ENCODE measurements at regions not wholly inside any gene's neighbourhood (a gene's known extent, or its start where the extent isn't known, plus 50 kb on each side); places are given as distances from the start of the nearest gene placed in this dataset.

DNA sequence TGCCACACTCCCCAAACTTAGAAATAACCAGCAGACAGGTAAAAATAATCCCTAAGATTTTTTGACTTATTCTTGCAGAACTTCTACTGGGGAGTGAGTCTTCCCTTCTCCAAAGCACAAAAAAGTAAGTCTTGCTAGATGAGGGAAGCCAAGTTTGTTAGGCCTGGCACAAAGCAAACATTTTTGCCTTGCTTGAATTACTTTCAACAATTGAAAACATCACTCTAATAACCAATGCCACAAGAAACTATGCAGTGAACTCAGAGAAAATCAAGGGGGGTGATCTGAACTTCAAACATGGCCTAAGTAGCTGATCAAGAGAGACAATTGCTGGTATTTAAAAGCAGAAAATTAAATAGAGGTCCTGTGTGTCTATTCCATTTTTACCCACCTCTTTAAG lies 123.6 kb upstream of the SLC1A3 start:
- intact Hi-C loops (cut with micrococcal nuclease), result no loop called here
- H3K36me3 Mint-ChIP-seq (ENCODE audit: low read depth), result no peaks in the 10 kb centered on the region
- ChIA-PET POLR2A (no interaction called here), CTCF (no interaction called here)
- no peaks in the 10 kb centered on the region for H3K4me1 Mint-ChIP-seq
- TF ChIP-seq, protein P1, sequence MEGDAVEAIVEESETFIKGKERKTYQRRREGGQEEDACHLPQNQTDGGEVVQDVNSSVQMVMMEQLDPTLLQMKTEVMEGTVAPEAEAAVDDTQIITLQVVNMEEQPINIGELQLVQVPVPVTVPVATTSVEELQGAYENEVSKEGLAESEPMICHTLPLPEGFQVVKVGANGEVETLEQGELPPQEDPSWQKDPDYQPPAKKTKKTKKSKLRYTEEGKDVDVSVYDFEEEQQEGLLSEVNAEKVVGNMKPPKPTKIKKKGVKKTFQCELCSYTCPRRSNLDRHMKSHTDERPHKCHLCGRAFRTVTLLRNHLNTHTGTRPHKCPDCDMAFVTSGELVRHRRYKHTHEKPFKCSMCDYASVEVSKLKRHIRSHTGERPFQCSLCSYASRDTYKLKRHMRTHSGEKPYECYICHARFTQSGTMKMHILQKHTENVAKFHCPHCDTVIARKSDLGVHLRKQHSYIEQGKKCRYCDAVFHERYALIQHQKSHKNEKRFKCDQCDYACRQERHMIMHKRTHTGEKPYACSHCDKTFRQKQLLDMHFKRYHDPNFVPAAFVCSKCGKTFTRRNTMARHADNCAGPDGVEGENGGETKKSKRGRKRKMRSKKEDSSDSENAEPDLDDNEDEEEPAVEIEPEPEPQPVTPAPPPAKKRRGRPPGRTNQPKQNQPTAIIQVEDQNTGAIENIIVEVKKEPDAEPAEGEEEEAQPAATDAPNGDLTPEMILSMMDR (IDR thresholded peaks at IDR 0.05), result no peak
- no peak for DNase-seq
- H3K4me3 Mint-ChIP-seq, result no peak overlapping the region
- no peaks in the 10 kb centered on the region for H3K9me3 Mint-ChIP-seq
- ATAC-seq (ENCODE audit: low read depth), result no peak
- H3K27ac Mint-ChIP-seq, result no peak overlapping the region
- H3K27me3 Mint-ChIP-seq, result no peaks in the 10 kb centered on the region

DNA sequence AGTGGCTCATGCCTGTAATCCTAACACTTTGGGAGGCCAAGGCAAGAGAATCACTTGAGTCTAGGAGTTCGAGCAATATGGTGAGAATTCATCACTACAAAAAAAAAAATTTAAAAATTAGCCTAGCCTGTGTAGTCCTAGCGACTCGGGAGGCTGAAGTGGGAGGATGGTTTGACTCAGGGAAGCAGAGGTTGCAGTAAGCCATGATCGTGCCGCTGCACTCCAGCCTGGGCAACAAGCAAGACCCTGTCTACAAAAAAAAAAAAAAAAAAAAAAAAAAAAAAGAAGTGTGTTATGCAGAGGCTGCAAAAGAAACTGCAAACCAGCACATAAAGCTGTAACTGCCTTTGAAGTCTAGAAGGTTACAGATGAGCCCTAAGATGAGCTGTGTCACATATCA lies 116.9 kb upstream of the SLC1A3 start:
- intact Hi-C loops (cut with micrococcal nuclease), result no loop called here
- H3K27ac Mint-ChIP-seq, result no peak overlapping the region
- ATAC-seq (ENCODE audit: low read depth) (no peak), DNase-seq (no peak)
- no peak overlapping the region for H3K4me3 Mint-ChIP-seq
- POLR2A ChIA-PET, result no interaction called here
- no peaks in the 10 kb centered on the region for H3K27me3 Mint-ChIP-seq
- H3K9me3 Mint-ChIP-seq, result no peaks in the 10 kb centered on the region
- H3K4me1 Mint-ChIP-seq, result no peaks in the 10 kb centered on the region
- CTCF ChIA-PET, result no interaction called here
- TF ChIP-seq, protein P1 (IDR thresholded peaks at IDR 0.05), result no peak
- H3K36me3 Mint-ChIP-seq (ENCODE audit: low read depth), result no peaks in the 10 kb centered on the region

DNA sequence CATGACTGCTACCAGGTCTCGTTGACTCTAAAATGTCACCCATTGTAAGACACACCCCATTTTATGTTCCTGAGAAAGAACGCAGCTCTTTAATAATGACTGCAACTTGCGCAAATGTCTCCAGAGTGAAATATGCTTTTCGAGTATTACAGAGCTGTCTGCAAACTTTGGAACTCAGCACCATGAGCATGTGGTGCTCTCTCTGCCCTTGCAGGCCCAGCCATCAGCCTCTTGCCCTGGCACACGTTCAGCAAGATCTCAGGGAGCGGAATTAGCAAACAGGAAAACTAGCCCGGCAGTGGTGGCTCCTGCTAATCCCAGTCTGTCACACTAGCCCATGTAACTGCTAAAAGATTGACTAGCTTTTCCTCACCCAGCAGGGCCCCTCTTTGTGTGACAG lies 114.5 kb upstream of the SLC1A3 start:
- ChIA-PET POLR2A (interaction anchor here (0.6 kb wide), 1 partner anchor 249 kb away, joined by 4 read pairs; no protein-coding TSS in a partner anchor), CTCF (interaction anchor here (1.0 kb wide), 2 partner anchors 16 to 17 kb away, joined by 3 read pairs; no protein-coding TSS in a partner anchor)
- Mint-ChIP-seq H3K9me3 (no peaks in the 10 kb centered on the region), H3K27ac (no peak overlapping the region), H3K27me3 (peaks cover under 1% of the 10 kb centered on the region), H3K36me3 (ENCODE audit: low read depth) (no peaks in the 10 kb centered on the region), H3K4me1 (no peaks in the 10 kb centered on the region), H3K4me3 (no peak overlapping the region)
- no peak for DNase-seq
- TF ChIP-seq, protein P1 (IDR thresholded peaks at IDR 0.05), result no peak
- intact Hi-C loops (cut with micrococcal nuclease), result no loop called here
- ATAC-seq (ENCODE audit: low read depth), result no peak

- ATAC-seq (ENCODE audit: low read depth), result no peak
- Mint-ChIP-seq H3K4me3 (no peak overlapping the region), H3K27me3 (peaks cover 4% of the 10 kb centered on the region), H3K27ac (no peak overlapping the region), H3K36me3 (ENCODE audit: low read depth) (no peaks in the 10 kb centered on the region), H3K4me1 (no peaks in the 10 kb centered on the region), H3K9me3 (no peaks in the 10 kb centered on the region)
- POLR2A ChIA-PET, result no interaction called here
- TF ChIP-seq, protein P1 (IDR thresholded peaks at IDR 0.05), result no peak
- intact Hi-C loops (cut with micrococcal nuclease), result no loop called here
- no peak for DNase-seq
- CTCF ChIA-PET, result interaction anchor here (1.0 kb wide), 1 partner anchor 15 kb away, joined by 3 read pairs; no protein-coding TSS in a partner anchor
Measured at GRCh38 chr5:36492984-36493654, 113.3 kb upstream of the SLC1A3 start.

DNA sequence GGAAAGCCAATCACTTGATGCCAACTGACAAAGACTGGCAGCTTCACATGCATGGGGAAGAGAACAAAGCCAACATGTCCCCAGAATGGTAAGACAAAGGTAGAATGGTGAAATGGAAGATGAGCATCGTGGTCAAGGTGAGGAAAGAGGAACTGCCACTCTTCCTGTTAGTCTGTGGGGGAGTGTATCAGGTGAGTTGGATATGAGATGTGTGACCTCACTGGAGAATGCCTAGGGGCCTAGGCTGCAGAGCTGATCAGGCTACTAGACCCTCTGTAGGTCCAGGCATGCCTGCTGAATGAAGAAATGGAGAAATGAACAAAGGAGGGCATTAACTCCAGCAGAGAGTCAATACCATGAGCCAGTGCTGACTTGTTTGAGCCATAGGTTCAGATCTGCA lies 112.4 kb upstream of the SLC1A3 start:
- TF ChIP-seq, protein P1 (IDR thresholded peaks at IDR 0.05), result no peak
- ATAC-seq (ENCODE audit: low read depth), result no peak
- no peaks in the 10 kb centered on the region for H3K9me3 Mint-ChIP-seq
- no peak for DNase-seq
- intact Hi-C loops (cut with micrococcal nuclease), result no loop called here
- H3K4me1 Mint-ChIP-seq, result no peaks in the 10 kb centered on the region
- peaks cover 4% of the 10 kb centered on the region for H3K27me3 Mint-ChIP-seq
- no peak overlapping the region for H3K4me3 Mint-ChIP-seq
- H3K27ac Mint-ChIP-seq, result no peak overlapping the region
- POLR2A ChIA-PET, result no interaction called here
- H3K36me3 Mint-ChIP-seq (ENCODE audit: low read depth), result no peaks in the 10 kb centered on the region
- CTCF ChIA-PET, result no interaction called here
